ENCODE measurements at regions not wholly inside any gene's neighbourhood (a gene's known extent, or its start where the extent isn't known, plus 50 kb on each side); places are given as distances from the start of the nearest gene placed in this dataset.

DNA sequence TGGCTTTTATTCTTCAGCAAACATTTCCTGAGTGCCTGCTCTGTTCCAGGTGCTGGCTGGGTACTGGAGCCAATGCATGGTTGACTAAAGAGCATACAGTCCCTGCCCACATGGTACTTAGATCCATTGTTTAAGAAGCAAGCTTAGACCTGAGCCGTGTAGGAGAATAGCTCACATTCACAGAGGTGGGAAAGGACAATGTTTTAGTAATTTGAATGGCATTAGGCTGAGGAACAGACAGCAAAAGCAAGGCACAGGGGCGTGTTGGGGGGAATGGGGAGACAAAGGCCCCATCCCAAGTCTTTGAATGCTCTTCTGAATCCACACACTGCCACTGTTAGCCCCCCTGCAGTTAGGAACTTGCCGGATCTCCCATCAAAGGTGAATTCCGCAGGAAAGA lies 388.2 kb upstream of the RGMA start:
- in situ Hi-C loops (cut with MboI; ENCODE audit: low pct_unique_long_range_greater_than_20kb, low sequenced_read_pairs, unreplicated experiment) = no loop called here
- no peak for DNase-seq (ENCODE audit: low spot score)
- TF ChIP-seq, protein P1, sequence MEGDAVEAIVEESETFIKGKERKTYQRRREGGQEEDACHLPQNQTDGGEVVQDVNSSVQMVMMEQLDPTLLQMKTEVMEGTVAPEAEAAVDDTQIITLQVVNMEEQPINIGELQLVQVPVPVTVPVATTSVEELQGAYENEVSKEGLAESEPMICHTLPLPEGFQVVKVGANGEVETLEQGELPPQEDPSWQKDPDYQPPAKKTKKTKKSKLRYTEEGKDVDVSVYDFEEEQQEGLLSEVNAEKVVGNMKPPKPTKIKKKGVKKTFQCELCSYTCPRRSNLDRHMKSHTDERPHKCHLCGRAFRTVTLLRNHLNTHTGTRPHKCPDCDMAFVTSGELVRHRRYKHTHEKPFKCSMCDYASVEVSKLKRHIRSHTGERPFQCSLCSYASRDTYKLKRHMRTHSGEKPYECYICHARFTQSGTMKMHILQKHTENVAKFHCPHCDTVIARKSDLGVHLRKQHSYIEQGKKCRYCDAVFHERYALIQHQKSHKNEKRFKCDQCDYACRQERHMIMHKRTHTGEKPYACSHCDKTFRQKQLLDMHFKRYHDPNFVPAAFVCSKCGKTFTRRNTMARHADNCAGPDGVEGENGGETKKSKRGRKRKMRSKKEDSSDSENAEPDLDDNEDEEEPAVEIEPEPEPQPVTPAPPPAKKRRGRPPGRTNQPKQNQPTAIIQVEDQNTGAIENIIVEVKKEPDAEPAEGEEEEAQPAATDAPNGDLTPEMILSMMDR (IDR thresholded peaks at IDR 0.05; ENCODE audit: extremely low read depth, insufficient read depth, missing control alignments) = no peak

DNA sequence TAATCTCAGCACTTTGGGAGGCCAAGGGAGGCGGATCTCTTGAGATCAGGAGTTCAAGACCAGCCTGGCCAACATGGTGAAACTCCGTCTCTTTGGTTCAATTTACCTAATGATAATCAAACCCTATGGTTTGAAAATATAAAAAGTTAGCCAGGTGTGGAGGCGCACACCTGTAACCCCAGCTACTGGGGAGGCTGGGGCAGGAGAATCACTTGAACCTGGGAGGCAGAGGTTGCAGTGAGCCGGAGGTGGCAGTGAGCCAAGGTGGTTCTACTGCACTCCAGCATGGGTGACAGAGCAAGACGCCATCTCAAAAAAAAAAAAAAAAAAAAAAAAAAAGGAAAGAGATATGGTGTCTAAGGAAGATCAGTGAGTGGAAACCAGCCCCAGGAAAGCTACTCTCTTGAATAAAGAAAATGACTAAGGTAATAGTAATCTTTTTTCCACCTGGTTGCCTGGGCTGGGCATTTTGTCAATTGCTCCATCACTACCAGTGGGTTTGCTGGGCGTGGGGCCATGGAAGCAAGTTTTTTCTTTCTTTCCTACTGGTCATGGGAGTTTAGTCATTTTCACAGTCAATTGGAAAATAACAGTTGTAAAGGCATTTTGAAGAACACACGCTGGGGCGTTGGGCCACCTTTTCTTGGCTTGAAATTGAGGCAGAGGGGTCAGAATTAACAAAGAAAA lies 387.6 kb upstream of the RGMA start:
- in situ Hi-C loops (cut with MboI; ENCODE audit: low pct_unique_long_range_greater_than_20kb, low sequenced_read_pairs, unreplicated experiment) = no loop called here
- TF ChIP-seq, protein P1 (IDR thresholded peaks at IDR 0.05; ENCODE audit: extremely low read depth, insufficient read depth, missing control alignments) = no peak
- DNase-seq (ENCODE audit: low spot score) = no peak

DNA sequence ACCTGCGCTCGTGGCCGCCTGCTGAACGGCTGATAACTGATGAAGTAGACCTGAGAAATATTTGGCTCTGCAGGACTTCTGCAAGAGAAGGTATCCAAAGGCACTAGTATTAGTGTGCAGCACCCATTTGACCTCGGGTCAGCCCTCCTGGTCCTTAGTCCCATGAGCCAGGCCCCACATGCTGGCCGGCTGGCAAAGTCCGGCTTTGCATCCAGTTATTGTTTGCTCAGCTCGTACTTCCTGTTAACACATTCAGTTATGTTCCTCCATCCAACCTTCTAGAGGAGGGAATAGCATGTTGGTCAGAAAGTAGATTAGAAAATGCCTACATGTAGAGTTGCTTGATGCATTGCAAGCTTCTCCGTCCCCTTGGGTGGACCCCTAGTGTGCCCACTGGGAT lies 385.7 kb upstream of the RGMA start:
- TF ChIP-seq, protein P1 (IDR thresholded peaks at IDR 0.05; ENCODE audit: extremely low read depth, insufficient read depth, missing control alignments) = no peak
- no peak for DNase-seq (ENCODE audit: low spot score)
- in situ Hi-C loops (cut with MboI; ENCODE audit: low pct_unique_long_range_greater_than_20kb, low sequenced_read_pairs, unreplicated experiment) = no loop called here

DNA sequence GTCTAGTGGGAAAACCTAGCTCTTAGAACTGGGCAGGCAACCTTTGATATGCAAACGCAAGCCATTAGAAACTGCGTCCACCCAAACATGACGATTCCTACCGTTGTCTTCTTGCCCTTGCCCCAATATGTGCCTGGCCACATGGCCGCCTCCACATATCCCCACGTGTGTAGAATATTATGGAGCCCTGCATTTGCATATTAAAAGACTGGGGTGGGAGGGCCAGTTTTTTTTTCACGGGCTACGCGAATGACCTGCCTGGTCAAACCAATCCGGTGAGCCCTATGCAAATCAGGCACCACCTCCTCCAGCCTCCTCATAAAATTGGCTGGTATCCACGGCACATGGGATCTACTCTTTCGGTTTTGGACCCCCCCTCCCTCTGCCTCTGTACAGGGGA lies 381.0 kb upstream of the RGMA start:
- TF ChIP-seq, protein P1 (IDR thresholded peaks at IDR 0.05; ENCODE audit: extremely low read depth, insufficient read depth, missing control alignments) = no peak
- in situ Hi-C loops (cut with MboI; ENCODE audit: low pct_unique_long_range_greater_than_20kb, low sequenced_read_pairs, unreplicated experiment) = no loop called here
- DNase-seq (ENCODE audit: low spot score) = no peak

DNA sequence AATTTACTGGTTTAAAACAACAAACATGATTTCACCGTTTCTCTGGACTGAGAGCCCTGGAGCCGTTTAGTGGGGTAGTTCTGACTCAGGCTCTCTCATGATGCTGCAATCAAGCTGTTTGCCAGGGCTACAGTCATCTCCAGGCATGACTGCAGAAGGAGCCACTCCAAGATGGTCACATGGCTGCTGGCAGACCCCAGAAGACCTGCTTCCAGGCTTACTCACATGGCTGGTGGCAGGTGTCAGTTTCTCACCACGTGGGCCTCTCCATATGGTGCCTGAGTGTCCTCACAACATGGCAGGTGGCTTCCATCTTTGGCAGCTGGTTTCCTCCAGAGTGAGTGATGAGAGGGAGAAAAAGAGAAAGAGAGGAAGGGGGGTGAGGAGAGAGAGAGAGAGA lies 378.3 kb upstream of the RGMA start:
- TF ChIP-seq, protein P1 (IDR thresholded peaks at IDR 0.05; ENCODE audit: extremely low read depth, insufficient read depth, missing control alignments) = no peak
- DNase-seq (ENCODE audit: low spot score) = no peak
- in situ Hi-C loops (cut with MboI; ENCODE audit: low pct_unique_long_range_greater_than_20kb, low sequenced_read_pairs, unreplicated experiment) = no loop called here

DNA sequence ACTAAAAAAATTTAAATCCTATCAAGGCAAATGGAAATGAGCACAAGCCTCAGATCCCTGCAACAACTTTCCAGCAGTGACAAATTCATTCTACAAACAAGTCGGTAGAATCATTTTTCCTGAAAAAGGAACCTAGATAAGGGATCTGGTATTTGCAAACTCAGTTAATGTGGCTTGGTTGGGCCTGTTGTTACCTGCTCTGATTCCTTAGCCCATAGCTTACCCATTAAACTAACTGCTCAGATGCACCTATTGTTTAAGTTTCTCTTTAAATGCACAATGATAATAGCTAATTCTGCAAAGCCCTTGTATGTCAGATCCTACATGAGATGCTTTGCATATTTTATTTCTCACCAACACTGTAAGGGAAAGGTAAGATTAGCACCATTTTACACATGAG lies 377.4 kb upstream of the RGMA start:
- in situ Hi-C loops (cut with MboI; ENCODE audit: low pct_unique_long_range_greater_than_20kb, low sequenced_read_pairs, unreplicated experiment) = no loop called here
- DNase-seq (ENCODE audit: low spot score) = no peak
- TF ChIP-seq, protein P1 (IDR thresholded peaks at IDR 0.05; ENCODE audit: extremely low read depth, insufficient read depth, missing control alignments) = no peak

Data from GM13977 (cell line).